Dendritic cell treated with granulocyte-macrophage colony-stimulating factor and Interleukin-4, amounts not matched to agents 40 ng/mL and 50 ng/mL, for 4 days (primary cell): ENCODE measurements at regions not wholly inside any gene's neighbourhood (a gene's known extent, or its start where the extent isn't known, plus 50 kb on each side); places are given as distances from the start of the nearest gene placed in this dataset.

Source experiments
- H3K27ac Mint-ChIP-seq: one replicate; pipeline ENCODE4 v1.8.0; 2022; ENCODE audit warnings: mild to moderate bottlenecking, mixed read lengths
- H3K27me3 Mint-ChIP-seq: one replicate; pipeline ENCODE4 v1.8.0; 2022; ENCODE audit warnings: mild to moderate bottlenecking, mixed read lengths
- H3K36me3 Mint-ChIP-seq: one replicate; pipeline ENCODE4 v1.8.0; 2022; ENCODE audit warnings: low read depth, mixed read lengths
- H3K4me1 Mint-ChIP-seq: one replicate; pipeline ENCODE4 v1.8.0; 2022; ENCODE audit warnings: low read depth, mixed read lengths
- H3K4me3 Mint-ChIP-seq: one replicate; pipeline ENCODE4 v1.8.0; 2022; ENCODE audit warnings: mild to moderate bottlenecking, moderate library complexity, mixed read lengths
- H3K9me3 Mint-ChIP-seq: one replicate; pipeline ENCODE4 v1.8.0; 2022; ENCODE audit warnings: mixed read lengths
- intact Hi-C: fragments of 100-400 bp; cut with micrococcal nuclease; formaldehyde crosslinking; loops from one replicate; pipeline ENCODE4 v1.15.0; 2022

- no peaks in the 10 kb centered on the region for H3K4me1 Mint-ChIP-seq
- no peak overlapping the region for H3K4me3 Mint-ChIP-seq
- H3K27me3 Mint-ChIP-seq: no peaks in the 10 kb centered on the region
- H3K36me3 Mint-ChIP-seq: no peaks in the 10 kb centered on the region
- no peak overlapping the region for H3K27ac Mint-ChIP-seq
- peaks cover 29% of the 10 kb centered on the region for H3K9me3 Mint-ChIP-seq
- intact Hi-C loops: no loop called here
These were observed 886.1 kb downstream of the BCL11B start for GRCh38 chr14:98385851-98386250.

DNA sequence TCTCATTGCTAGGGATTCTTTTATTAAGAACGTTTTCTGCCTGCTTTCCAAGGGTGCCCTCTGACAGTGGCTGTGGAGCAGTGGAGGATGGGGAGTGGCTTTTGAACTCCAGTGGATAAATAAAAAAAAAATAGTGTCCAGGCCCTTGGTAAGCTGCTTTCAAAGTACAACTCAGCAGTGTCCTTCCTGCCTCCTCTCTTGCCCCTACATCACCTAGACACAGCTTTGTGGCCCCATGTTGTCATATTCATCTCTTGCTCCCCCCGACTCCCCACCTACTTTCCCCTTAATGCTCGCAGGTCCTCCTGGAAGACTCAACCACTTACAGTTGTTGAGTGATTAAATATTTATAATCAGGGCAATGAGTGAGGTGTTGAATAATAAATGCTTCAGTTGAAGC lies 880.9 kb downstream of the BCL11B start:
- H3K9me3 Mint-ChIP-seq: no peaks in the 10 kb centered on the region
- H3K36me3 Mint-ChIP-seq: no peaks in the 10 kb centered on the region
- H3K27ac Mint-ChIP-seq: no peak overlapping the region
- no peak overlapping the region for H3K4me3 Mint-ChIP-seq
- intact Hi-C loops: no loop called here
- no peaks in the 10 kb centered on the region for H3K4me1 Mint-ChIP-seq
- no peaks in the 10 kb centered on the region for H3K27me3 Mint-ChIP-seq

- H3K27ac Mint-ChIP-seq: no peak overlapping the region
These were observed 878.5 kb downstream of the BCL11B start for GRCh38 chr14:98393527-98393926.

GRCh38 chr14:98404811-98405210 lies 867.2 kb downstream of the BCL11B start:
- H3K27ac Mint-ChIP-seq: no peak overlapping the region
- H3K36me3 Mint-ChIP-seq: no peaks in the 10 kb centered on the region
- no peak overlapping the region for H3K4me3 Mint-ChIP-seq
- no peaks in the 10 kb centered on the region for H3K27me3 Mint-ChIP-seq
- no peaks in the 10 kb centered on the region for H3K9me3 Mint-ChIP-seq
- intact Hi-C loops: no loop called here
- H3K4me1 Mint-ChIP-seq: no peaks in the 10 kb centered on the region

More at GRCh38 chr14:98393527-98393926, 878.5 kb downstream of the BCL11B start:
- no peaks in the 10 kb centered on the region for H3K9me3 Mint-ChIP-seq
- no peaks in the 10 kb centered on the region for H3K36me3 Mint-ChIP-seq
- H3K4me3 Mint-ChIP-seq: no peak overlapping the region
- H3K4me1 Mint-ChIP-seq: no peaks in the 10 kb centered on the region
- H3K27me3 Mint-ChIP-seq: no peaks in the 10 kb centered on the region
- intact Hi-C loops: no loop called here

- H3K4me1 Mint-ChIP-seq: no peaks in the 10 kb centered on the region
- H3K36me3 Mint-ChIP-seq: no peaks in the 10 kb centered on the region
- H3K27ac Mint-ChIP-seq: no peak overlapping the region
- intact Hi-C loops: no loop called here
- H3K9me3 Mint-ChIP-seq: no peaks in the 10 kb centered on the region
- no peak overlapping the region for H3K4me3 Mint-ChIP-seq
- no peaks in the 10 kb centered on the region for H3K27me3 Mint-ChIP-seq
These were observed 863.9 kb downstream of the BCL11B start for GRCh38 chr14:98408024-98408555.

DNA sequence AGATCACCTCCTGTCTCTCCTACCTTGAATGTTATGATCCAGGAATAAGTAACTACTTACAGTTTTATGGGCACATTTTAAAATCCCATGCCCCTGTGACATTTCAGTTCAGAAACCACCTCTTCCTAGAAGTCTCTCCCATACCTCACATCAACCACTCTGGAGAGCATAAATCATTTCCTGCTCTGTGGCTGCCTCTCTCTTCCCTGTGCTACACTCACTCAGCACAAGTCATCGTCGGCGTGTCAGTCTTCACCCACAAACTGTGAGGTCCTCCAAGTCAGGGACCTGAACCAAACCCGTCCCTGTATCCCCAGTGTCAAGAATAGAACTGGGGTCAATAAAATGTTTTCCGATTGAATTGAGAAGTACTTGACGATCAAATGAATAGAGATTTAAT lies 863.3 kb downstream of the BCL11B start:
- no peaks in the 10 kb centered on the region for H3K27me3 Mint-ChIP-seq
- H3K4me1 Mint-ChIP-seq: no peaks in the 10 kb centered on the region
- no peaks in the 10 kb centered on the region for H3K36me3 Mint-ChIP-seq
- no peaks in the 10 kb centered on the region for H3K9me3 Mint-ChIP-seq
- intact Hi-C loops: no loop called here
- H3K27ac Mint-ChIP-seq: no peak overlapping the region
- H3K4me3 Mint-ChIP-seq: no peak overlapping the region

DNA sequence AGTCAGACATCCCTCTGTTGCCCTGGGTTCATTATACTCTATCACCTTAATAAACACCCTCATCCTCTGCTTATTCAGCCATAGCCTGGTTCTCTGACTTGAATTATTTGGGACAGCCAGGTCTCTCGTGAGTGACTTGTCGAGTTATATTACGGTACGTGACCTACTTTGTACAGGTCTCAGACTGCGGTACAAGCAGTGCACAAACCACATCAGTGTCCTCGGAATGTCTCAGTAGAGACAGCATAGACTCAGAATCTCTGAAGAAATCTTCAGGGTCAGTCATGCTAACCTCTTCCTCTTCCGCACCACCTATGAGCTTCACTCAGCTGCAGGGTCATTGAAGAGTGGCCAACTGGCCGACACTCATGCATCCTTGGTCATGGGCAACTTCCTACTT lies 860.8 kb downstream of the BCL11B start:
- no peaks in the 10 kb centered on the region for H3K4me1 Mint-ChIP-seq

GRCh38 chr14:98412431-98412830 lies 859.6 kb downstream of the BCL11B start:
- H3K27ac Mint-ChIP-seq: no peak overlapping the region
- H3K4me1 Mint-ChIP-seq: no peaks in the 10 kb centered on the region
- H3K27me3 Mint-ChIP-seq: no peaks in the 10 kb centered on the region
- intact Hi-C loops: no loop called here
- no peaks in the 10 kb centered on the region for H3K36me3 Mint-ChIP-seq
- no peaks in the 10 kb centered on the region for H3K9me3 Mint-ChIP-seq
- H3K4me3 Mint-ChIP-seq: no peak overlapping the region

More for the DNA sequence above, 860.8 kb downstream of the BCL11B start:
- no peaks in the 10 kb centered on the region for H3K9me3 Mint-ChIP-seq
- intact Hi-C loops: no loop called here
- H3K4me3 Mint-ChIP-seq: no peak overlapping the region
- H3K27me3 Mint-ChIP-seq: no peaks in the 10 kb centered on the region
- H3K36me3 Mint-ChIP-seq: no peaks in the 10 kb centered on the region
- H3K27ac Mint-ChIP-seq: no peak overlapping the region

DNA sequence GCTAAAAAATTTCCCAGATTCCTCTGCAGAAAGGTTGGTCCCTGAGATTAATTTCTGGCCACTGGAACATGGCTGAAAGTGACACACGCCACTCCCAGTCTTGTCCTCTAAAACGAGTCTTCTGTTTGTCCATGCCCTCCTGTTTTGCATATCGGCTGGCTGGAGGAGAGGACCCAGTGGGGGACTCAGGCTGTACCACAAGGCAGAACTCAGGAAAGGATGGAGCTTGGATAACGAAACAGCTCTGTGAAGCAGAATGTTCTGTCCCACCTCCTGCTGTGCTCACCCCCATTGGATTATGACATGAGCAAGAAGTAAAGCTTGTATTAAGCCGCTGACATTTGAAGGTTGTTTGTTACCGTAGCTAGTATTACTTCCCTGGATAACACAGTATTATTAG lies 856.2 kb downstream of the BCL11B start:
- no peaks in the 10 kb centered on the region for H3K27me3 Mint-ChIP-seq
- no peaks in the 10 kb centered on the region for H3K36me3 Mint-ChIP-seq
- no peaks in the 10 kb centered on the region for H3K4me1 Mint-ChIP-seq
- intact Hi-C loops: no loop called here
- H3K4me3 Mint-ChIP-seq: no peak overlapping the region
- no peak overlapping the region for H3K27ac Mint-ChIP-seq
- no peaks in the 10 kb centered on the region for H3K9me3 Mint-ChIP-seq

GRCh38 chr14:98417001-98417400 lies 855.0 kb downstream of the BCL11B start:
- H3K4me3 Mint-ChIP-seq: no peak overlapping the region
- H3K36me3 Mint-ChIP-seq: no peaks in the 10 kb centered on the region
- no peak overlapping the region for H3K27ac Mint-ChIP-seq
- intact Hi-C loops: no loop called here
- no peaks in the 10 kb centered on the region for H3K27me3 Mint-ChIP-seq
- no peaks in the 10 kb centered on the region for H3K4me1 Mint-ChIP-seq
- H3K9me3 Mint-ChIP-seq: no peaks in the 10 kb centered on the region

DNA sequence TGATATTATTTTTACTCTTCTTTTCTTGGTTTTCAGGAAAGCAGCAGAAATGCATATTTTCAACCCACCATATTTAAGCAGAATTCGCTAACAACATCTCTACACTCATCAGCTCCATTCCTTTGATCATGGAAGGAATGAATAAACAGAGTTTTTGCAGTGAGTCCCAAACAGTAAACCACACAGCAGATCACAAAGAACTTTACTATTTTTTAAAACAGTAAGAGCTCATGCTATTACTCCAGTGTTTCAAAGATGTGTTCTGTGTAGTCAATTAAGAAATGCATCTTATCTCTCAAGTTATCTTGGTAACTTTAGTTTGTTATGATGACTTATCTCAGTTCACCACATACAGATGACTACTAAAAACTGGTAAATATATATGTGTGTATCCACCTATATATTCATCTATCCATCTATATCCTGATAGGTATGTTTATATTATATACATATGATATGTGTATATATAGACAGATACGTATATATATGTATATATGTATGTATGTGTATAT lies 843.5 kb downstream of the BCL11B start:
- Mint-ChIP-seq H3K27me3 (no peaks in the 10 kb centered on the region), H3K4me3 (no peak overlapping the region), H3K36me3 (no peaks in the 10 kb centered on the region), H3K9me3 (no peaks in the 10 kb centered on the region), H3K27ac (no peak overlapping the region), H3K4me1 (no peaks in the 10 kb centered on the region)
- intact Hi-C loops: no loop called here

GRCh38 chr14:98433436-98433835 lies 838.6 kb downstream of the BCL11B start:
- Mint-ChIP-seq H3K27ac (no peak overlapping the region), H3K4me1 (no peaks in the 10 kb centered on the region), H3K4me3 (no peak overlapping the region), H3K9me3 (no peaks in the 10 kb centered on the region), H3K36me3 (no peaks in the 10 kb centered on the region), H3K27me3 (no peaks in the 10 kb centered on the region)
- intact Hi-C loops: no loop called here

GRCh38 chr14:98437113-98437512 lies 834.9 kb downstream of the BCL11B start:
- H3K27ac Mint-ChIP-seq: no peak overlapping the region
- no peaks in the 10 kb centered on the region for H3K36me3 Mint-ChIP-seq
- H3K4me1 Mint-ChIP-seq: no peaks in the 10 kb centered on the region
- H3K27me3 Mint-ChIP-seq: no peaks in the 10 kb centered on the region
- no peak overlapping the region for H3K4me3 Mint-ChIP-seq
- intact Hi-C loops: no loop called here
- H3K9me3 Mint-ChIP-seq: peaks cover 3% of the 10 kb centered on the region

GRCh38 chr14:98444077-98444476 lies 827.9 kb downstream of the BCL11B start:
- H3K27ac Mint-ChIP-seq: no peak overlapping the region
- H3K4me1 Mint-ChIP-seq: no peaks in the 10 kb centered on the region
- H3K36me3 Mint-ChIP-seq: no peaks in the 10 kb centered on the region
- H3K27me3 Mint-ChIP-seq: no peaks in the 10 kb centered on the region
- intact Hi-C loops: no loop called here
- no peak overlapping the region for H3K4me3 Mint-ChIP-seq
- H3K9me3 Mint-ChIP-seq: peaks cover 12% of the 10 kb centered on the region

DNA sequence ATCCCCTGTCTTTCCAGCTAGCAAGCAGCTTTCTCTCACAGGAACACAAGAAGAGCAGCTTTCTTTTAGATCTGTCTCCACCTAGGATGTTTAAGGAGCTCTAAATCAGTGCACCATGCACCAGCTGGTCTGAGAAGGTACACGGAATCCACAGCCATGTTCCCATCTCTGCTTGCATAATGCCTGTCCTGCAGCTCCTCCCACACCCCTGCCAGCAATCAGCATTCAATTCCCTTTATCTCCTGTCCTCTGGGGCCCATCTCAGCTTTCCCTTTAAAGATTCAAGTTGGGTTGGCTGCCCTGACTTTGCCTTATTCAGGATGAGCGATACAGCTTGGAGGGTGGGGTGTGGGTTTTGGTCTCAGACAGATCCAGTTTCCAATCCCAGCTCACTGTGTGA lies 826.3 kb downstream of the BCL11B start:
- H3K9me3 Mint-ChIP-seq: peaks cover 12% of the 10 kb centered on the region
- no peaks in the 10 kb centered on the region for H3K36me3 Mint-ChIP-seq
- no peak overlapping the region for H3K27ac Mint-ChIP-seq
- intact Hi-C loops: no loop called here
- no peaks in the 10 kb centered on the region for H3K27me3 Mint-ChIP-seq
- H3K4me1 Mint-ChIP-seq: no peaks in the 10 kb centered on the region
- no peak overlapping the region for H3K4me3 Mint-ChIP-seq
